K562 (cell line): ENCODE measurements at regions not wholly inside any gene's neighbourhood (a gene's known extent, or its start where the extent isn't known, plus 50 kb on each side); places are given as distances from the start of the nearest gene placed in this dataset.

Source experiments
- BCL6 ChIP-seq: fragments of 250-450 bp; sonication (Bioruptor Pico); IDR thresholded peaks from 2 replicates; pipeline ENCODE4 v1.4.0; 2020
- C11orf30 ChIP-seq: fragments of 450-650 bp; IDR thresholded peaks from 2 replicates; pipeline ENCODE4 v1.6.1; 2016; ENCODE audit warnings: low read depth, mild to moderate bottlenecking
- CEBPG ChIP-seq, 3 experiments: fragments of 200-800 bp in 1 of 3; sonication (Bioruptor generic) in 1 of 3; sonication (generic) in 1 of 3; formaldehyde crosslinking in 1 of 3; IDR thresholded peaks in 2 of 3; conservative IDR thresholded peaks in 1 of 3; 2 replicates each; pipeline versions ENCODE4 v1.6.1 to v1.8.0; 2016 to 2022; ENCODE audit warnings: missing compliant biosample characterization in 2 of 3, missing genetic modification characterization in 2 of 3, mild to moderate bottlenecking in 1 of 3, missing genetic modification reagents in 1 of 3
- E2F8 ChIP-seq: fragments of 450-650 bp; IDR thresholded peaks from 2 replicates; pipeline ENCODE4 v1.7.1; 2018; ENCODE audit warnings: mild to moderate bottlenecking, low read depth; ENCODE audit not compliant: partially characterized antibody
- ILF3 ChIP-seq: fragments of 450-650 bp; IDR thresholded peaks from 2 replicates; pipeline ENCODE4 v1.6.1; 2018; ENCODE audit warnings: antibody characterized with exemption, mild to moderate bottlenecking, moderate library complexity, borderline replicate concordance
- NFIC ChIP-seq: fragments of 450-650 bp; IDR thresholded peaks from 2 replicates; pipeline ENCODE4 v1.6.1; 2017; ENCODE audit warnings: mild to moderate bottlenecking, inconsistent platforms
- ZBTB17 ChIP-seq: fragments of 450-650 bp; formaldehyde crosslinking; IDR thresholded peaks from 2 replicates; pipeline ENCODE4 v1.4.0; 2020; ENCODE audit warnings: mild to moderate bottlenecking
- ZNF133 ChIP-seq: fragments of 250-450 bp; sonication (Bioruptor Pico); IDR thresholded peaks from 2 replicates; pipeline ENCODE4 v1.4.0; 2020; ENCODE audit warnings: mild to moderate bottlenecking
- ZNF140 ChIP-seq: fragments of 250-450 bp; sonication (Bioruptor Pico); IDR thresholded peaks from 2 replicates; pipeline ENCODE4 v1.8.0; 2021; ENCODE audit warnings: moderate library complexity, mild to moderate bottlenecking, inconsistent platforms
- ZNF280A ChIP-seq: fragments of 450-650 bp; IDR thresholded peaks from 2 replicates; pipeline ENCODE4 v1.6.1; 2018; ENCODE audit warnings: mild to moderate bottlenecking, low read depth; ENCODE audit not compliant: partially characterized antibody
- ZNF431 ChIP-seq: sonication (generic); formaldehyde crosslinking; IDR thresholded peaks from 2 replicates; pipeline ENCODE4 v1.8.0; 2022; ENCODE audit warnings: mild to moderate bottlenecking, missing genetic modification reagents
- ZNF717 ChIP-seq: fragments of 250-450 bp; sonication (Bioruptor Pico); IDR thresholded peaks from 2 replicates; pipeline ENCODE4 v1.5.0; 2021
- TF ChIP-seq, protein P1 (sequence below): fragments of 450-650 bp; formaldehyde crosslinking; IDR thresholded peaks from 2 replicates; pipeline ENCODE4 v1.4.0; 2022; ENCODE audit warnings: missing genetic modification characterization

DNA sequence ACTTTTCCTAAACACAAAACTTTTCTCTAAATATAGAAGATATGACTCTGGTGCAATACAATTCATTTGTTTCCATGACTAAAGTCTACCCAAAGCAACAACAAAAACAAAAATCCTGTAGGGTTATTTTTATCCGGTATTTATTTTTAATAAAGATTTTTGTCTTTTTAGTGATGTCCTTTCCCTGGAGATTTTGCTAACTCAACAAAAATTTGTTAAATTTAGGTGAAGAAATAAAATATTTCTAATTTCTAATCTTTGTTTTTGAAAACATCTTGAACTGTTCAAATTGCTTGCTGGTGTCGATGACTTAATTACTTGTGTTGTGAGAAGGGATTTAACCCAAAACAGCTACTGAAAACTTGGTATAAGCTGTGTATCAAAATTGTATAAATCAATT, 741.8 kb downstream of the HDGFL1 start (continued):
- TF ChIP-seq E2F8, result no peak
- no peak for TF ChIP-seq ZNF431
- no peak for TF ChIP-seq ZNF140 (CRISPR knock-in tag)
- no peak for TF ChIP-seq ZBTB17 (CRISPR knock-in tag)
- no peak for TF ChIP-seq ILF3
- TF ChIP-seq, protein P1, sequence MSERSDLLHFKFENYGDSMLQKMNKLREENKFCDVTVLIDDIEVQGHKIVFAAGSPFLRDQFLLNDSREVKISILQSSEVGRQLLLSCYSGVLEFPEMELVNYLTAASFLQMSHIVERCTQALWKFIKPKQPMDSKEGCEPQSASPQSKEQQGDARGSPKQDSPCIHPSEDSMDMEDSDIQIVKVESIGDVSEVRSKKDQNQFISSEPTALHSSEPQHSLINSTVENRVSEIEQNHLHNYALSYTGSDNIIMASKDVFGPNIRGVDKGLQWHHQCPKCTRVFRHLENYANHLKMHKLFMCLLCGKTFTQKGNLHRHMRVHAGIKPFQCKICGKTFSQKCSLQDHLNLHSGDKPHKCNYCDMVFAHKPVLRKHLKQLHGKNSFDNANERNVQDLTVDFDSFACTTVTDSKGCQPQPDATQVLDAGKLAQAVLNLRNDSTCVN (CRISPR knock-in tag), result no peak
- no peak for TF ChIP-seq BCL6 (CRISPR knock-in tag)
- peak; percentile 63 for TF ChIP-seq C11orf30
- TF ChIP-seq ZNF133 (CRISPR knock-in tag), result no peak
- no peak for TF ChIP-seq ZNF280A
- no peak for TF ChIP-seq ZNF717 (CRISPR knock-in tag)
- no peak for TF ChIP-seq NFIC
- no peak for TF ChIP-seq CEBPG (CRISPR knock-in tag; IDR thresholded peaks at IDR 0.05)
- no peak for TF ChIP-seq CEBPG (tag; conservative IDR thresholded peaks at IDR 0.05 in 1 of 2, IDR thresholded peaks at IDR 0.05 in 1 of 2)
